RWPE2 (cell line): ENCODE measurements at regions not wholly inside any gene's neighbourhood (a gene's known extent, or its start where the extent isn't known, plus 50 kb on each side); places are given as distances from the start of the nearest gene placed in this dataset.

Source experiments
- ATAC-seq: fragments of 200-7000 bp; cut with Tn5 transposase; 3 replicates; pipeline ENCODE4 v1.9.1; 2021; ENCODE audit warnings: low read depth
- DNase-seq: peaks from one replicate; pipeline ENCODE4 v3.0.0-alpha.2; 2020; ENCODE audit warnings: low spot score
- H3K27ac ChIP-seq: fragments of 450-650 bp; 2 replicates; pipeline ENCODE4 v1.5.1; 2017; ENCODE audit warnings: mild to moderate bottlenecking; ENCODE audit not compliant: poor library complexity, severe bottlenecking
- H3K27me3 ChIP-seq: fragments of 250-450 bp; sonication (Bioruptor Pico); 2 replicates; pipeline ENCODE4 v1.5.1; 2021; ENCODE audit warnings: mild to moderate bottlenecking, moderate library complexity; ENCODE audit not compliant: insufficient read depth, poor library complexity, severe bottlenecking
- H3K36me3 ChIP-seq: fragments of 250-450 bp; sonication (Bioruptor Pico); 2 replicates; pipeline ENCODE4 v1.5.1; 2020; ENCODE audit warnings: low read depth, mild to moderate bottlenecking, moderate library complexity
- H3K4me1 ChIP-seq: fragments of 250-450 bp; sonication (Bioruptor Pico); 2 replicates; pipeline ENCODE4 v1.5.1; 2021; ENCODE audit warnings: mild to moderate bottlenecking, moderate library complexity; ENCODE audit not compliant: insufficient read depth, poor library complexity, severe bottlenecking
- H3K4me3 ChIP-seq: fragments of 250-450 bp; sonication (Bioruptor Pico); 2 replicates; pipeline ENCODE4 v1.5.1; 2021; ENCODE audit warnings: mild to moderate bottlenecking, moderate library complexity; ENCODE audit not compliant: severe bottlenecking
- H3K9me3 ChIP-seq: fragments of 250-450 bp; sonication (Bioruptor Pico); 2 replicates; pipeline ENCODE4 v1.5.1; 2021; ENCODE audit warnings: mild to moderate bottlenecking, moderate library complexity; ENCODE audit not compliant: severe bottlenecking
- CTCF ChIP-seq: fragments of 450-650 bp; IDR thresholded peaks from one replicate; pipeline ENCODE4 v1.5.1; 2017; ENCODE audit warnings: mild to moderate bottlenecking, moderate library complexity; ENCODE audit not compliant: poor library complexity, severe bottlenecking

GRCh38 chr10:61225939-61226338 is 227.2 kb downstream of the TMEM26 start:
- H3K27ac ChIP-seq = no peak overlapping the region

GRCh38 chr10:61223576-61223975 is 229.6 kb downstream of the TMEM26 start:
- Histone ChIP-seq H3K4me1 (no peaks in the 10 kb centered on the region), H3K4me3 (no peak overlapping the region), H3K36me3 (no peaks in the 10 kb centered on the region), H3K27me3 (no peaks in the 10 kb centered on the region), H3K9me3 (peaks cover 8% of the 10 kb centered on the region), H3K27ac (no peak overlapping the region)
- DNase-seq (no peak), ATAC-seq (no peak)
- TF ChIP-seq CTCF = no peak

More at GRCh38 chr10:61225939-61226338, 227.2 kb downstream of the TMEM26 start:
- no peak for DNase-seq
- ATAC-seq = no peak
- H3K4me1 ChIP-seq = no peaks in the 10 kb centered on the region
- peaks cover 8% of the 10 kb centered on the region for H3K9me3 ChIP-seq
- H3K27me3 ChIP-seq = peaks cover 3% of the 10 kb centered on the region
- no peak overlapping the region for H3K4me3 ChIP-seq
- no peak for TF ChIP-seq CTCF
- no peaks in the 10 kb centered on the region for H3K36me3 ChIP-seq

GRCh38 chr10:61219696-61220095 is 233.5 kb downstream of the TMEM26 start:
- Histone ChIP-seq H3K27me3 (no peaks in the 10 kb centered on the region), H3K4me3 (no peak overlapping the region), H3K9me3 (no peaks in the 10 kb centered on the region), H3K36me3 (no peaks in the 10 kb centered on the region), H3K4me1 (no peaks in the 10 kb centered on the region), H3K27ac (no peak overlapping the region)
- ATAC-seq (no peak), DNase-seq (no peak)
- no peak for TF ChIP-seq CTCF

GRCh38 chr10:61217851-61218565 is 235.2 kb downstream of the TMEM26 start:
- H3K4me3 ChIP-seq = no peak overlapping the region
- H3K9me3 ChIP-seq = no peaks in the 10 kb centered on the region
- H3K27ac ChIP-seq = no peak overlapping the region
- ATAC-seq (no peak), DNase-seq (no peak)
- no peaks in the 10 kb centered on the region for H3K27me3 ChIP-seq
- TF ChIP-seq CTCF = no peak
- no peaks in the 10 kb centered on the region for H3K4me1 ChIP-seq
- no peaks in the 10 kb centered on the region for H3K36me3 ChIP-seq

GRCh38 chr10:61215246-61215645 is 237.9 kb downstream of the TMEM26 start:
- no peak for TF ChIP-seq CTCF
- no peaks in the 10 kb centered on the region for H3K4me1 ChIP-seq
- ATAC-seq = no peak

More at GRCh38 chr10:61215246-61215645, 237.9 kb downstream of the TMEM26 start:
- no peak for DNase-seq
- Histone ChIP-seq H3K27me3 (no peaks in the 10 kb centered on the region), H3K9me3 (no peaks in the 10 kb centered on the region), H3K27ac (no peak overlapping the region), H3K36me3 (no peaks in the 10 kb centered on the region), H3K4me3 (no peak overlapping the region)
